Heart right ventricle (tissue), 16 donors: ENCODE measurements at regions not wholly inside any gene's neighbourhood (a gene's known extent, or its start where the extent isn't known, plus 50 kb on each side); places are given as distances from the start of the nearest gene placed in this dataset.

Experiments used
- ATAC-seq, 8 donors: fragments of 200-7000 bp; cut with Tn5 transposase; one replicate each; pipeline ENCODE4 v1.9.1; 2020; ENCODE audit warnings: mild to moderate bottlenecking in 8 of 8, moderate library complexity in 8 of 8, moderate number of reproducible peaks in 1 of 8
- DNase-seq, 2 donors: peaks; one replicate each; pipeline ENCODE4 v3.0.0-alpha.2; 2020
- H3K27ac ChIP-seq, 10 donors: fragments of 200-600 bp; sonication (generic) in 2 of 10; one replicate each; pipeline versions ENCODE4 v1.5.0 to v1.8.0; 2020 to 2022; ENCODE audit warnings: mild to moderate bottlenecking in 3 of 10
- H3K27me3 ChIP-seq, 7 donors: fragments of 200-600 bp; one replicate each; pipeline ENCODE4 v1.8.0; 2021 to 2022; ENCODE audit warnings: mild to moderate bottlenecking in 2 of 7
- H3K36me3 ChIP-seq, 9 donors: fragments of 200-600 bp; sonication (generic) in 1 of 9; one replicate each; pipeline versions ENCODE4 v1.5.0 to v1.8.0; 2020 to 2022; ENCODE audit warnings: mild to moderate bottlenecking in 2 of 9
- H3K4me1 ChIP-seq, 9 donors: fragments of 200-600 bp; sonication (generic) in 1 of 9; one replicate each; pipeline versions ENCODE4 v1.5.0 to v1.8.0; 2020 to 2022; ENCODE audit warnings: mild to moderate bottlenecking in 4 of 9
- H3K4me3 ChIP-seq, 10 donors: fragments of 200-600 bp; sonication (generic) in 2 of 10; one replicate each; pipeline versions ENCODE4 v1.5.0 to v1.8.0; 2020 to 2022; ENCODE audit warnings: mild to moderate bottlenecking in 7 of 10, moderate library complexity in 2 of 10
- H3K9me3 ChIP-seq, 11 donors: fragments of 200-600 bp in 10 of 11; sonication (generic) in 2 of 11; one replicate each; pipeline versions ENCODE4 v1.5.0 to v1.8.0; 2013 to 2022; ENCODE audit warnings: mild to moderate bottlenecking in 2 of 11, control low read depth in 1 of 11, moderate library complexity in 1 of 11
- CTCF ChIP-seq, 9 donors: fragments of 200-600 bp; sonication (generic) in 2 of 9; IDR thresholded peaks; one replicate each; pipeline versions ENCODE4 v1.5.0 to v1.8.0; 2021 to 2022; ENCODE audit warnings: antibody characterized with exemption in 9 of 9, mild to moderate bottlenecking in 5 of 9, moderate library complexity in 1 of 9
- WGBS, 2 donors: extraction: QIAGEN DNeasy Blood & Tissue Kit; methylation state at CpG; one replicate each; pipeline ENCODE4 v1.1.7; 2013; ENCODE audit warnings: inconsistent platforms in 1 of 2; 5-methylcytosine and 5-hydroxymethylcytosine counted together
- intact Hi-C, 10 donors: fragments of 100-400 bp; cut with DNase I; formaldehyde crosslinking; loops; one replicate each; pipeline versions ENCODE4 v1.11.1 to v1.14.2; 2022
- donor health status: Arrhythmogenic right ventricular cardiomyopathy.
- donor health status: ischemic (EF 13 %, LVEDD 7.1; RV severe dilation, severe dysfunction).
- donor health status: healthy with polysubstance abuse.
- donor health status: DM: no; HTN: yes; CAD: no.
- donor health status: DM: no; HTN: no; CAD: no.
- donor health status: ischemic (EF 25% LVEDD 6.9; RV normal size, moderate dysfunction).
- donor health status: ischemic (EF 25% LVEDD 5.7; RV mildly dilated, moderate dysfunction).
- donor health status: healthy.
- donor health status: DM: yes; HTN: yes; CAD: no.
- donor health status: Ischemic cardiomyopathy.
- donor health status: ischemic (EF 35%, LVEDD 5.7; RV mildly dilated, moderate dysfunction).
- donor health status: nonischemic (EF 11% LVEDD 7.7; RV severe dilation, severe dysfunction).
- donor health status: DM: yes; HTN: yes; CAD: no.
- donor health status: PGD.
- donor health status: ischemic (EF 29% LVEDD 5.4; RV normal size, mild dysfunction).
- donor health status: nonischemic (EF 23%, LVEDD 6.1; RV moderate dilation, normal function).

- DNase-seq, result no peak
- TF ChIP-seq CTCF (IDR thresholded peaks at IDR 0.05), result no peak
- no peak for ATAC-seq
- no peaks in the 10 kb centered on the region for H3K27me3 ChIP-seq
- no peak overlapping the region for H3K4me3 ChIP-seq
- H3K27ac ChIP-seq, result no peak overlapping the region
- H3K4me1 ChIP-seq, result no peaks in the 10 kb centered on the region
- intact Hi-C loops, result no loop called here
- WGBS, 2 donors, result 88 to 92% methylated on average over 4 of the region's 4 CpGs
- peaks cover 0 to 11% (median 0%) of the 10 kb centered on the region in 11 donors for H3K9me3 ChIP-seq
- H3K36me3 ChIP-seq, result no peaks in the 10 kb centered on the region
Observed at GRCh38 chr13:33963895-33964294, 145.9 kb downstream of the RFC3 start.

GRCh38 chr13:33968520-33969507, 150.9 kb downstream of the RFC3 start:
- DNase-seq (no peak), ATAC-seq (no peak)
- H3K4me3 ChIP-seq, result no peak overlapping the region
- peaks cover 0 to 16% (median 0%) of the 10 kb centered on the region in 11 donors for H3K9me3 ChIP-seq
- no peaks in the 10 kb centered on the region for H3K36me3 ChIP-seq
- H3K4me1 ChIP-seq, result no peaks in the 10 kb centered on the region
- no peaks in the 10 kb centered on the region for H3K27me3 ChIP-seq
- no peak overlapping the region for H3K27ac ChIP-seq
- 70 to 77% methylated on average over 10 of the region's 10 CpGs for WGBS, 2 donors
- intact Hi-C loops, result no loop called here
- no peak for TF ChIP-seq CTCF (IDR thresholded peaks at IDR 0.05)

- DNase-seq, result peak in 1 of 2 donors; percentile 11
Observed at GRCh38 chr13:33970746-33971561, 153.0 kb downstream of the RFC3 start.

More at GRCh38 chr13:33970746-33971561, 153.0 kb downstream of the RFC3 start:
- Histone ChIP-seq H3K4me3 (no peak overlapping the region), H3K27ac (no peak overlapping the region), H3K27me3 (no peaks in the 10 kb centered on the region), H3K4me1 (no peaks in the 10 kb centered on the region), H3K36me3 (no peaks in the 10 kb centered on the region), H3K9me3 (peaks cover 0 to 6% (median 0%) of the 10 kb centered on the region in 11 donors)
- ATAC-seq, result peak in 4 of 8 donors; percentile 30 to 55 (median 53)
- no peak for TF ChIP-seq CTCF (IDR thresholded peaks at IDR 0.05)
- intact Hi-C loops, result no loop called here
- WGBS, 2 donors, result 88 to 90% methylated on average over 4 of the region's 4 CpGs
